CD8-positive, alpha-beta memory T cell (primary cell): ENCODE measurements at regions not wholly inside any gene's neighbourhood (a gene's known extent, or its start where the extent isn't known, plus 50 kb on each side); places are given as distances from the start of the nearest gene placed in this dataset.

Experiments used
- CTCF ChIA-PET: fragments of 350-600 bp; sonication (Branson Sonifier 250); formaldehyde crosslinking; loops from one replicate; lab custom pipeline; 2021; ENCODE audit warnings: antibody characterized with exemption; lab: Charles Lee
- POLR2A ChIA-PET: fragments of 350-600 bp; sonication (Branson Sonifier 250); formaldehyde crosslinking; loops from one replicate; lab custom pipeline; 2021; ENCODE audit warnings: antibody characterized with exemption; lab: Charles Lee
- DNase-seq, 5 donors: peaks; one replicate each; pipeline versions ENCODE4 v3.0.0 to v3.0.0-alpha.2; 2020 to 2022; ENCODE audit warnings: mixed read lengths in 1 of 5
- H3K27ac ChIP-seq: one replicate; pipeline ENCODE4 v1.7.0; 2013; ENCODE audit warnings: low read depth, mild to moderate bottlenecking, low read length, moderate library complexity
- H3K27me3 ChIP-seq: 2 replicates; pipeline ENCODE4 v1.7.0; 2013; ENCODE audit warnings: low read length, mild to moderate bottlenecking; ENCODE audit not compliant: insufficient read depth, poor library complexity, severe bottlenecking
- H3K36me3 ChIP-seq: 2 replicates; pipeline ENCODE4 v1.7.0; 2013; ENCODE audit warnings: mild to moderate bottlenecking, low read length, moderate library complexity; ENCODE audit not compliant: insufficient read depth
- H3K4me1 ChIP-seq: 2 replicates; pipeline ENCODE4 v1.7.0; 2013; ENCODE audit warnings: mild to moderate bottlenecking, low read length, moderate library complexity; ENCODE audit not compliant: insufficient read depth
- H3K4me3 ChIP-seq: 2 replicates; pipeline ENCODE4 v1.7.0; 2013; ENCODE audit warnings: mild to moderate bottlenecking, low read length
- H3K9me3 ChIP-seq: 2 replicates; pipeline ENCODE4 v1.7.0; 2013; ENCODE audit warnings: mild to moderate bottlenecking, low read length
- H3K27ac Mint-ChIP-seq, 8 donors: one replicate each; pipeline ENCODE4 v1.8.0; 2020 to 2021; ENCODE audit warnings: mixed read lengths in 8 of 8, mild to moderate bottlenecking in 6 of 8, inconsistent platforms in 3 of 8, moderate library complexity in 3 of 8
- H3K27me3 Mint-ChIP-seq, 2 donors: one replicate each; pipeline ENCODE4 v1.8.0; 2020 to 2021; ENCODE audit warnings: mixed read lengths in 2 of 2, mild to moderate bottlenecking in 1 of 2, moderate library complexity in 1 of 2
- H3K36me3 Mint-ChIP-seq, 3 donors: one replicate each; pipeline ENCODE4 v1.8.0; 2020 to 2021; ENCODE audit warnings: mixed read lengths in 3 of 3, inconsistent platforms in 1 of 3, mild to moderate bottlenecking in 1 of 3
- H3K4me1 Mint-ChIP-seq, 3 donors: one replicate each; pipeline ENCODE4 v1.8.0; 2020 to 2021; ENCODE audit warnings: mixed read lengths in 3 of 3, inconsistent platforms in 1 of 3, mild to moderate bottlenecking in 1 of 3
- H3K4me3 Mint-ChIP-seq, 7 donors: one replicate each; pipeline ENCODE4 v1.8.0; 2020 to 2021; ENCODE audit warnings: mixed read lengths in 7 of 7, mild to moderate bottlenecking in 6 of 7, moderate library complexity in 4 of 7, inconsistent platforms in 2 of 7
- H3K9me3 Mint-ChIP-seq, 5 donors: one replicate each; pipeline ENCODE4 v1.8.0; 2020 to 2022; ENCODE audit warnings: mixed read lengths in 5 of 5, mild to moderate bottlenecking in 3 of 5, moderate library complexity in 2 of 5, inconsistent platforms in 1 of 5

- no peak for DNase-seq
- H3K9me3 ChIP-seq: no peaks in the 10 kb centered on the region
- no peaks in the 10 kb centered on the region for H3K27me3 ChIP-seq
- H3K27me3 Mint-ChIP-seq: peaks cover 8 to 48% of the 10 kb centered on the region in 2 donors
- no peak overlapping the region for H3K27ac ChIP-seq
- H3K4me1 Mint-ChIP-seq: no peaks in the 10 kb centered on the region
- H3K4me1 ChIP-seq: no peaks in the 10 kb centered on the region
- H3K4me3 ChIP-seq: no peak overlapping the region
- peaks cover 0 to 2% (median 0%) of the 10 kb centered on the region in 5 donors for H3K9me3 Mint-ChIP-seq
- no peak overlapping the region for H3K27ac Mint-ChIP-seq
- POLR2A ChIA-PET: no interaction called here
- no peaks in the 10 kb centered on the region for H3K36me3 ChIP-seq
- no peak overlapping the region for H3K4me3 Mint-ChIP-seq
- CTCF ChIA-PET: no interaction called here
- no peaks in the 10 kb centered on the region for H3K36me3 Mint-ChIP-seq
Observed at GRCh38 chr3:70899816-70900215, 587.4 kb upstream of the MDFIC2 start.

- Mint-ChIP-seq H3K27me3 (peaks cover 0 to 5% of the 10 kb centered on the region in 2 donors), H3K27ac (no peak overlapping the region), H3K4me1 (no peaks in the 10 kb centered on the region), H3K4me3 (no peak overlapping the region), H3K36me3 (no peaks in the 10 kb centered on the region), H3K9me3 (peaks cover 0 to 2% (median 0%) of the 10 kb centered on the region in 5 donors)
- H3K27me3 ChIP-seq: no peaks in the 10 kb centered on the region
- ChIA-PET POLR2A (no interaction called here), CTCF (no interaction called here)
- no peaks in the 10 kb centered on the region for H3K9me3 ChIP-seq
- no peak overlapping the region for H3K4me3 ChIP-seq
- H3K36me3 ChIP-seq: no peaks in the 10 kb centered on the region
- no peak overlapping the region for H3K27ac ChIP-seq
- no peaks in the 10 kb centered on the region for H3K4me1 ChIP-seq
- DNase-seq: no peak
Observed at GRCh38 chr3:70890020-70890394, 577.6 kb upstream of the MDFIC2 start.

DNA sequence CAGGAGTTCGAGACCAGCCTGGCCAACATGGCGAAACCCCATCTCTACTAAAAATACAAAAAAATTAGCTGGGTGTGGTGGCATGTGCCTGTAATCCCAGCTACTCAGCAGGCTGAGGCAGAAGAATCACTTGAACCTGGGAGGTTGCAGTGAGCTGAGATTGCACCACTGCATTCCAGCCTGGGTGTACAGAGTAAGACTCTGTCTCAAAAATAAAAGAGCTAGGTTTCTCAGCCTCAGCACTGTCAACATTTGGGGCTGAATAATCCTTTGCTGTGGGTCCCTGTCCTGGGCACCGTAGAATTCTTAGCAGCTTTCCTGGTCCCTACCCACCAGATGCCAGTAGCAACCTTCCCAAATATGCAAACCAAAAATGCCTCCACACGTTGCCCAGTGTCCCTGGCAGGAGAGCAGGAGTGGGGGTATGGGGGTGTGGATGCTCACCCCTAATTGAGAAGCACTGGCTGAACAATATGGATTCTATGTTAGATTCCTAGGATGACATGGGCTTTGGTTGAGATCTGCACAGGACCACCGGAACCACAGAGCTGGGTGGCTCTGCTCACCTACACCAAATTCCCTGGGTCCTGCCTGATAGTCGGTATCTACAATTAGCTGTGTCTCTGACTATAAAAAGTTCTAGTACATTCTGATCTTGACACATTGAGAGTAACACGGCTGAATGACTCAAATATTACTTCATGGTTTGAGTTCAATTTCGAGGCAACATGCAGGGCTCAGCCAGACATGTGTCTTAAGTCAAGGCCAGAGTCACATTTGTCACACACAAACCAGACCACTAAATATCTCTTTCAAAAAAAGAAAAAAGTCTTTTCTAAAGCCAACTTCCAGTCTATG is 577.0 kb upstream of the MDFIC2 start:
- no peak for DNase-seq
- Mint-ChIP-seq H3K36me3 (no peaks in the 10 kb centered on the region), H3K4me3 (no peak overlapping the region), H3K27me3 (peaks cover 0 to 5% of the 10 kb centered on the region in 2 donors), H3K27ac (no peak overlapping the region), H3K4me1 (no peaks in the 10 kb centered on the region), H3K9me3 (peaks cover 0 to 2% (median 0%) of the 10 kb centered on the region in 5 donors)
- no peak overlapping the region for H3K4me3 ChIP-seq
- ChIA-PET CTCF (no interaction called here), POLR2A (no interaction called here)
- no peaks in the 10 kb centered on the region for H3K27me3 ChIP-seq
- no peak overlapping the region for H3K27ac ChIP-seq
- H3K9me3 ChIP-seq: no peaks in the 10 kb centered on the region
- H3K4me1 ChIP-seq: no peaks in the 10 kb centered on the region
- no peaks in the 10 kb centered on the region for H3K36me3 ChIP-seq

GRCh38 chr3:70885636-70886035 is 573.2 kb upstream of the MDFIC2 start:
- Histone ChIP-seq H3K27ac (no peak overlapping the region), H3K4me1 (no peaks in the 10 kb centered on the region), H3K9me3 (no peaks in the 10 kb centered on the region), H3K27me3 (no peaks in the 10 kb centered on the region), H3K4me3 (no peak overlapping the region), H3K36me3 (no peaks in the 10 kb centered on the region)
- Mint-ChIP-seq H3K9me3 (no peaks in the 10 kb centered on the region), H3K27ac (no peak overlapping the region), H3K36me3 (peaks cover 0 to 2% (median 0%) of the 10 kb centered on the region in 3 donors), H3K4me1 (no peaks in the 10 kb centered on the region), H3K4me3 (no peak overlapping the region), H3K27me3 (peaks cover 4 to 18% of the 10 kb centered on the region in 2 donors)
- CTCF ChIA-PET: no interaction called here
- POLR2A ChIA-PET: no interaction called here
- DNase-seq: no peak

DNA sequence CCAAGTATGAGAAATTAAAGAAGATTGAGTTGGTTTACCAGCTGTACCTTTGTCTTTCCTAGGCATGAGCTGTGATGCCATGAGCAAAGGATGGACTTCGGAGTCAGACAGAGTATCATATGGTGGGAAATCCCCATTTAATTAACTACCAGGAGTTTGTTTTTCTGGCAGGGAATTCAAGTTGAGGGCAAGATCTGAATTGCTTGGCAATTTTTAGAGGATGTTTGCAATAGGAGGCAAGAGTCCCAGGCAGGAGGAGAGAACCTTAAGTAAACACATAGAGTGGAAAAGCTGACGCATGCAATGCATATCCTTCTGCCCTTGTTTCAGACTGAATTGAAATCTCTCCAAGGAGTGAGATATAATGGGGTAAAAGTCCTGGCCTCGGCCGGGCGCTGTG is 569.7 kb upstream of the MDFIC2 start:
- H3K4me1 ChIP-seq: no peaks in the 10 kb centered on the region
- H3K9me3 Mint-ChIP-seq: peaks cover 0 to 9% (median 5%) of the 10 kb centered on the region in 5 donors
- ChIA-PET POLR2A (no interaction called here), CTCF (no interaction called here)
- H3K27ac Mint-ChIP-seq: no peak overlapping the region
- no peak overlapping the region for H3K4me3 ChIP-seq
- peaks cover 9 to 30% of the 10 kb centered on the region in 2 donors for H3K27me3 Mint-ChIP-seq
- no peaks in the 10 kb centered on the region for H3K9me3 ChIP-seq
- H3K4me3 Mint-ChIP-seq: no peak overlapping the region
- no peaks in the 10 kb centered on the region for H3K36me3 ChIP-seq
- H3K36me3 Mint-ChIP-seq: peaks cover 0 to 2% (median 0%) of the 10 kb centered on the region in 3 donors
- H3K27me3 ChIP-seq: no peaks in the 10 kb centered on the region
- H3K27ac ChIP-seq: no peak overlapping the region
- H3K4me1 Mint-ChIP-seq: no peaks in the 10 kb centered on the region
- DNase-seq: no peak

DNA sequence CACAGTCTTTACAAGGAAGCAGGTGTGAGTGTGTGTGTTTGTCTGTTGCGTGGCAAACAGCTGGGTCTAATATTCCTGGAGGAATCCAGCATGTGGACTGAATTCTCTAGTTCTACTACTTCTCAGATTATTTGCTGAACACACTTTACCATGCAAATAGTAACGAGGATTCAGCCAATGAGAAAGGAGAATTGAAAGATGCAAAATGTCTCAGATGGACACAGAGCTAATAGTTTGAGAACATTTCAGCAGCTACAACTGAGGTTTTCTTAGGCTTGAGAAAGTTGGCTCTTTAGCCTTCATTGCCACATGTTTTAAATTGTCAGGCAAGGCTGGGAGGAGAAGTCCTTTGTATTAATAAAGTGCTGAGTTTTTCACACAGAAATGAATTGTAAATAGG is 568.0 kb upstream of the MDFIC2 start:
- no peak overlapping the region for H3K27ac Mint-ChIP-seq
- H3K9me3 Mint-ChIP-seq: peaks cover 0 to 9% (median 5%) of the 10 kb centered on the region in 5 donors
- peaks cover 0 to 2% (median 0%) of the 10 kb centered on the region in 3 donors for H3K36me3 Mint-ChIP-seq

GRCh38 chr3:70876154-70876553 is 563.7 kb upstream of the MDFIC2 start:
- Histone ChIP-seq H3K27me3 (no peaks in the 10 kb centered on the region), H3K27ac (no peak overlapping the region), H3K4me3 (no peak overlapping the region), H3K4me1 (no peaks in the 10 kb centered on the region), H3K9me3 (no peaks in the 10 kb centered on the region), H3K36me3 (no peaks in the 10 kb centered on the region)
- Mint-ChIP-seq H3K27me3 (peaks cover 18 to 27% of the 10 kb centered on the region in 2 donors), H3K9me3 (peaks cover 0 to 19% (median 10%) of the 10 kb centered on the region in 5 donors), H3K27ac (no peak overlapping the region), H3K36me3 (peaks cover 0 to 7% (median 4%) of the 10 kb centered on the region in 3 donors), H3K4me3 (no peak overlapping the region), H3K4me1 (no peaks in the 10 kb centered on the region)
- POLR2A ChIA-PET: no interaction called here
- DNase-seq: no peak
- CTCF ChIA-PET: no interaction called here

More for the DNA sequence above, 568.0 kb upstream of the MDFIC2 start:
- H3K36me3 ChIP-seq: no peaks in the 10 kb centered on the region
- Mint-ChIP-seq H3K27me3 (peaks cover 10 to 35% of the 10 kb centered on the region in 2 donors), H3K4me3 (no peak overlapping the region), H3K4me1 (no peaks in the 10 kb centered on the region)
- no peaks in the 10 kb centered on the region for H3K4me1 ChIP-seq
- POLR2A ChIA-PET: no interaction called here
- no peaks in the 10 kb centered on the region for H3K9me3 ChIP-seq
- no peak overlapping the region for H3K27ac ChIP-seq
- DNase-seq: no peak
- CTCF ChIA-PET: no interaction called here
- no peak overlapping the region for H3K4me3 ChIP-seq
- no peaks in the 10 kb centered on the region for H3K27me3 ChIP-seq

GRCh38 chr3:70874196-70874595 is 561.8 kb upstream of the MDFIC2 start:
- peaks cover 0 to 9% (median 2%) of the 10 kb centered on the region in 3 donors for H3K36me3 Mint-ChIP-seq
- H3K4me1 Mint-ChIP-seq: no peaks in the 10 kb centered on the region
- no peak for DNase-seq
- Histone ChIP-seq H3K27ac (no peak overlapping the region), H3K36me3 (no peaks in the 10 kb centered on the region), H3K9me3 (no peaks in the 10 kb centered on the region), H3K4me1 (no peaks in the 10 kb centered on the region), H3K4me3 (no peak overlapping the region), H3K27me3 (no peaks in the 10 kb centered on the region)
- H3K4me3 Mint-ChIP-seq: no peak overlapping the region
- ChIA-PET POLR2A (no interaction called here), CTCF (no interaction called here)
- H3K27ac Mint-ChIP-seq: no peak overlapping the region
- peaks cover 12 to 30% of the 10 kb centered on the region in 2 donors for H3K27me3 Mint-ChIP-seq
- H3K9me3 Mint-ChIP-seq: peaks cover 0 to 19% (median 13%) of the 10 kb centered on the region in 5 donors
